ENCODE measurements at regions not wholly inside any gene's neighbourhood (a gene's known extent, or its start where the extent isn't known, plus 50 kb on each side); places are given as distances from the start of the nearest gene placed in this dataset.

- TF ChIP-seq POLR2A (IDR thresholded peaks at IDR 0.05; ENCODE audit: extremely low read depth, insufficient read length) = no peak
- TF ChIP-seq MYC (IDR thresholded peaks at IDR 0.05; ENCODE audit: low read depth, low read length) = no peak
- TF ChIP-seq CTCF (IDR thresholded peaks at IDR 0.05; ENCODE audit: low read depth, low read length) = no peak
- TF ChIP-seq MAX (IDR thresholded peaks at IDR 0.05; ENCODE audit: low read depth, low read length) = no peak
- H3K4me3 ChIP-seq (ENCODE audit: low read depth, low read length) = no peak overlapping the region
- DNase-seq (ENCODE audit: low read depth) = no peak
Measured at GRCh38 chr3:55370272-55370671, 116.8 kb downstream of the WNT5A start.

GRCh38 chr3:55369141-55369847, 117.8 kb downstream of the WNT5A start:
- DNase-seq (ENCODE audit: low read depth) = no peak
- no peak overlapping the region for H3K4me3 ChIP-seq (ENCODE audit: low read depth, low read length)
- no peak for TF ChIP-seq MYC (IDR thresholded peaks at IDR 0.05; ENCODE audit: low read depth, low read length)
- TF ChIP-seq CTCF (IDR thresholded peaks at IDR 0.05; ENCODE audit: low read depth, low read length) = no peak
- no peak for TF ChIP-seq MAX (IDR thresholded peaks at IDR 0.05; ENCODE audit: low read depth, low read length)
- no peak for TF ChIP-seq POLR2A (IDR thresholded peaks at IDR 0.05; ENCODE audit: extremely low read depth, insufficient read length)

GRCh38 chr3:55368366-55368765, 118.7 kb downstream of the WNT5A start:
- no peak overlapping the region for H3K4me3 ChIP-seq (ENCODE audit: low read depth, low read length)
- TF ChIP-seq MAX (IDR thresholded peaks at IDR 0.05; ENCODE audit: low read depth, low read length) (no peak), MYC (IDR thresholded peaks at IDR 0.05; ENCODE audit: low read depth, low read length) (no peak), POLR2A (IDR thresholded peaks at IDR 0.05; ENCODE audit: extremely low read depth, insufficient read length) (no peak), CTCF (IDR thresholded peaks at IDR 0.05; ENCODE audit: low read depth, low read length) (no peak)
- DNase-seq (ENCODE audit: low read depth) = no peak

GRCh38 chr3:55367384-55367783, 119.7 kb downstream of the WNT5A start:
- no peak overlapping the region for H3K4me3 ChIP-seq (ENCODE audit: low read depth, low read length)
- DNase-seq (ENCODE audit: low read depth) = no peak
- TF ChIP-seq MAX (IDR thresholded peaks at IDR 0.05; ENCODE audit: low read depth, low read length) (no peak), POLR2A (IDR thresholded peaks at IDR 0.05; ENCODE audit: extremely low read depth, insufficient read length) (no peak), CTCF (IDR thresholded peaks at IDR 0.05; ENCODE audit: low read depth, low read length) (no peak), MYC (IDR thresholded peaks at IDR 0.05; ENCODE audit: low read depth, low read length) (no peak)

- no peak for TF ChIP-seq POLR2A (IDR thresholded peaks at IDR 0.05; ENCODE audit: extremely low read depth, insufficient read length)
- H3K4me3 ChIP-seq (ENCODE audit: low read depth, low read length) = no peak overlapping the region
Measured at GRCh38 chr3:55364421-55364820, 122.7 kb downstream of the WNT5A start.

GRCh38 chr3:55362210-55362960, 124.7 kb downstream of the WNT5A start:
- no peak for DNase-seq (ENCODE audit: low read depth)

More at GRCh38 chr3:55364421-55364820, 122.7 kb downstream of the WNT5A start:
- no peak for DNase-seq (ENCODE audit: low read depth)

More at GRCh38 chr3:55362210-55362960, 124.7 kb downstream of the WNT5A start:
- H3K4me3 ChIP-seq (ENCODE audit: low read depth, low read length) = no peak overlapping the region
- no peak for TF ChIP-seq CTCF (IDR thresholded peaks at IDR 0.05; ENCODE audit: low read depth, low read length)
- no peak for TF ChIP-seq MYC (IDR thresholded peaks at IDR 0.05; ENCODE audit: low read depth, low read length)
- no peak for TF ChIP-seq POLR2A (IDR thresholded peaks at IDR 0.05; ENCODE audit: extremely low read depth, insufficient read length)
- no peak for TF ChIP-seq MAX (IDR thresholded peaks at IDR 0.05; ENCODE audit: low read depth, low read length)
